IMR-90 (cell line): ENCODE measurements at regions not wholly inside any gene's neighbourhood (a gene's known extent, or its start where the extent isn't known, plus 50 kb on each side); places are given as distances from the start of the nearest gene placed in this dataset.

Source experiments
- ATAC-seq: fragments of 200-7000 bp; cut with Tn5 transposase; 2 replicates; pipeline ENCODE4 v1.9.1; 2020; ENCODE audit warnings: low read depth, mild to moderate bottlenecking, moderate library complexity
- BruUV-seq: library from RNA; stranded (reverse); fragments of 400-500 nt; replicated peaks from 2 replicates; lab custom pipeline; 2021; lab: Mats Ljungman, UMichigan
- CTCF ChIA-PET: fragments of 300-600 bp; formaldehyde crosslinking; extraction: SDS; loops from one replicate; lab custom pipeline; 2021; ENCODE audit warnings: antibody characterized with exemption; lab: Yijun Ruan, JAX
- POLR2A ChIA-PET: fragments of 300-600 bp; sonication (Branson Sonifier 250); formaldehyde crosslinking; loops from one replicate; lab custom pipeline; 2022; ENCODE audit warnings: antibody characterized with exemption; ENCODE audit not compliant: unreplicated experiment; lab: Charles Lee
- DNase-seq: peaks from one replicate; pipeline ENCODE4 v3.0.0; 2013
- H2AFZ ChIP-seq: replicated peaks from 2 replicates; pipeline ENCODE3; 2013; ENCODE audit warnings: low read length, mild to moderate bottlenecking; ENCODE audit not compliant: poor library complexity
- H2AK5ac ChIP-seq: 2 replicates; pipeline ENCODE4 v1.6.1; 2013; ENCODE audit warnings: low read depth, low read length, inconsistent platforms
- H2AK9ac ChIP-seq: replicated peaks from 2 replicates; pipeline ENCODE3; 2013; ENCODE audit warnings: mild to moderate bottlenecking, low read depth, low read length, moderate library complexity; ENCODE audit not compliant: poor library complexity
- H2BK120ac ChIP-seq: 2 replicates; pipeline ENCODE4 v1.6.1; 2013; ENCODE audit warnings: low read depth, low read length, inconsistent platforms
- H2BK15ac ChIP-seq: 3 replicates; pipeline ENCODE4 v1.6.1; 2013; ENCODE audit warnings: low read depth, low read length, inconsistent platforms
- H2BK20ac ChIP-seq: 2 replicates; pipeline ENCODE4 v1.6.1; 2013; ENCODE audit warnings: low read depth, mild to moderate bottlenecking, inconsistent platforms, low read length, moderate library complexity
- H2BK5ac ChIP-seq: 2 replicates; pipeline ENCODE4 v1.6.1; 2013; ENCODE audit warnings: mild to moderate bottlenecking, low read depth, low read length, inconsistent platforms; ENCODE audit not compliant: poor library complexity, severe bottlenecking
- H3K14ac ChIP-seq: replicated peaks from 2 replicates; pipeline ENCODE4 v1.6.1; 2013; ENCODE audit warnings: low read depth, low read length, inconsistent platforms
- H3K18ac ChIP-seq: 2 replicates; pipeline ENCODE4 v1.6.1; 2013; ENCODE audit warnings: low read depth, low read length, control low read depth
- H3K23ac ChIP-seq: 2 replicates; pipeline ENCODE4 v1.6.1; 2013; ENCODE audit warnings: low read depth, low read length, inconsistent platforms
- H3K27ac ChIP-seq: 2 replicates; pipeline ENCODE4 v1.5.1; 2013; ENCODE audit warnings: mild to moderate bottlenecking, control low read depth, low read length; ENCODE audit not compliant: insufficient read depth
- H3K27me3 ChIP-seq: 2 replicates; pipeline ENCODE4 v1.6.1; 2013; ENCODE audit warnings: low read length; ENCODE audit not compliant: control insufficient read depth, insufficient read depth
- H3K36me3 ChIP-seq: 2 replicates; pipeline ENCODE4 v1.6.1; 2013; ENCODE audit warnings: low read length, mixed read lengths; ENCODE audit not compliant: control insufficient read depth, insufficient read depth
- H3K4ac ChIP-seq: 2 replicates; pipeline ENCODE4 v1.6.1; 2013; ENCODE audit warnings: low read depth, low read length, inconsistent platforms
- H3K4me1 ChIP-seq: 2 replicates; pipeline ENCODE4 v1.6.1; 2013; ENCODE audit warnings: low read length, mixed read lengths; ENCODE audit not compliant: control insufficient read depth, insufficient read depth
- H3K4me2 ChIP-seq: 2 replicates; pipeline ENCODE4 v1.6.1; 2013; ENCODE audit warnings: low read depth, mild to moderate bottlenecking, control low read depth, low read length, moderate library complexity
- H3K4me3 ChIP-seq: 2 replicates; pipeline ENCODE4 v1.5.1; 2013; ENCODE audit warnings: low read depth, mild to moderate bottlenecking, control low read depth, low read length, moderate library complexity; ENCODE audit not compliant: insufficient read depth
- H3K56ac ChIP-seq: 2 replicates; pipeline ENCODE4 v1.6.1; 2013; ENCODE audit warnings: low read length, inconsistent platforms; ENCODE audit not compliant: insufficient read depth; ENCODE audit errors: extremely low read depth
- H3K79me1 ChIP-seq, 2 experiments: 2 replicates each; pipeline ENCODE4 v1.6.1; 2013; ENCODE audit warnings: low read length in 2 of 2, inconsistent platforms in 1 of 2, low read depth in 1 of 2
- H3K9ac ChIP-seq: 2 replicates; pipeline ENCODE4 v1.6.1; 2013; ENCODE audit warnings: low read depth, low read length, control low read depth
- H3K9me1 ChIP-seq: 2 replicates; pipeline ENCODE4 v1.6.1; 2013; ENCODE audit warnings: low read length, inconsistent platforms; ENCODE audit not compliant: insufficient read depth
- H3K9me3 ChIP-seq: 2 replicates; pipeline ENCODE4 v1.6.1; 2013; ENCODE audit warnings: low read length; ENCODE audit not compliant: control insufficient read depth, insufficient read depth
- H4K20me1 ChIP-seq: 2 replicates; pipeline ENCODE4 v1.6.1; 2013; ENCODE audit warnings: low read length, inconsistent platforms; ENCODE audit not compliant: insufficient read depth
- H4K5ac ChIP-seq: 2 replicates; pipeline ENCODE4 v1.6.1; 2013; ENCODE audit warnings: mild to moderate bottlenecking, low read depth, low read length, control low read depth
- H4K8ac ChIP-seq, 2 experiments: 2 replicates each; pipeline ENCODE4 v1.6.1; 2013; ENCODE audit warnings: low read depth in 2 of 2, low read length in 2 of 2, control low read depth in 1 of 2, inconsistent platforms in 1 of 2
- H4K91ac ChIP-seq: 2 replicates; pipeline ENCODE4 v1.6.1; 2013; ENCODE audit warnings: low read depth, low read length, inconsistent platforms; ENCODE audit not compliant: insufficient read depth
- BHLHE40 ChIP-seq: fragments of 150-350 bp; IDR thresholded peaks from 2 replicates; pipeline ENCODE4 v1.6.1; 2016; ENCODE audit warnings: mild to moderate bottlenecking, low read depth, low read length
- CEBPB ChIP-seq: IDR thresholded peaks from 2 replicates; pipeline ENCODE4 v1.6.1; 2012; ENCODE audit warnings: low read depth, low read length, improper control_type of control experiment
- CHD1 ChIP-seq: IDR thresholded peaks from 2 replicates; pipeline ENCODE4 v1.6.1; 2012; ENCODE audit warnings: low read depth, low read length, improper control_type of control experiment
- CTCF ChIP-seq: conservative IDR thresholded peaks from 2 replicates; pipeline ENCODE4 v1.5.1; 2012; ENCODE audit warnings: mild to moderate bottlenecking, low read depth, low read length, improper control_type of control experiment
- MAFK ChIP-seq: IDR thresholded peaks from 2 replicates; pipeline ENCODE4 v1.6.1; 2012; ENCODE audit warnings: low read depth, low read length, improper control_type of control experiment
- MAZ ChIP-seq: IDR thresholded peaks from 2 replicates; pipeline ENCODE4 v1.6.1; 2012; ENCODE audit warnings: low read depth, mild to moderate bottlenecking, low read length, improper control_type of control experiment, moderate library complexity, borderline replicate concordance
- MXI1 ChIP-seq: IDR thresholded peaks from 2 replicates; pipeline ENCODE4 v1.6.1; 2012; ENCODE audit warnings: low read depth, mild to moderate bottlenecking, low read length, moderate library complexity, borderline replicate concordance
- NFE2L2 ChIP-seq: fragments of 150-350 bp; IDR thresholded peaks from 2 replicates; pipeline ENCODE4 v1.6.1; 2016; ENCODE audit warnings: low read depth, mild to moderate bottlenecking, low read length
- POLR2A ChIP-seq: IDR thresholded peaks from 2 replicates; pipeline ENCODE4 v1.6.1; 2012; ENCODE audit warnings: mild to moderate bottlenecking, low read depth, low read length
- RAD21 ChIP-seq: IDR thresholded peaks from 2 replicates; pipeline ENCODE4 v1.6.1; 2012; ENCODE audit warnings: low read length, improper control_type of control experiment
- RCOR1 ChIP-seq: IDR thresholded peaks from 2 replicates; pipeline ENCODE4 v1.6.1; 2012; ENCODE audit warnings: mild to moderate bottlenecking, low read length, improper control_type of control experiment; ENCODE audit not compliant: insufficient replicate concordance
- RFX5 ChIP-seq: IDR thresholded peaks from 2 replicates; pipeline ENCODE4 v1.8.0; 2012; ENCODE audit warnings: low read depth, mild to moderate bottlenecking, low read length, moderate library complexity
- SMC3 ChIP-seq: fragments of 150-350 bp; IDR thresholded peaks from 2 replicates; pipeline ENCODE4 v1.6.1; 2016; ENCODE audit warnings: low read depth, mild to moderate bottlenecking, antibody characterized with exemption, low read length, moderate library complexity
- WGBS, 2 experiments: methylation state at CpG; one replicate each; pipeline versions ENCODE4 v1.1.5 to v1.1.7; 2013; ENCODE audit warnings: missing lambda C conversion rate in 2 of 2; ENCODE audit not compliant: insufficient read length in 1 of 2; ENCODE audit errors: extremely low coverage in 2 of 2; 5-methylcytosine and 5-hydroxymethylcytosine counted together
- dilution Hi-C: fragments of 300-500 bp; cut with HindIII; formaldehyde crosslinking; loops from one replicate; pipeline ENCODE4 v1.14.3; 2018; ENCODE audit warnings: low sequenced_read_pairs; ENCODE audit not compliant: unreplicated experiment
- in situ Hi-C: fragments of 300-500 bp; cut with MboI; formaldehyde crosslinking; loops from 3 replicates; pipeline ENCODE4 v1.14.3; 2019; ENCODE audit warnings: low sequenced_read_pairs, inconsistent platforms, mixed read lengths
- intact Hi-C: fragments of 100-400 bp; cut with micrococcal nuclease; formaldehyde crosslinking; loops from 2 replicates; pipeline ENCODE4 v1.10.0; 2022
- TF ChIP-seq, protein P1 (sequence below): fragments of 150-350 bp; IDR thresholded peaks from 2 replicates; pipeline ENCODE4 v1.6.1; 2017; ENCODE audit warnings: mild to moderate bottlenecking, antibody characterized with exemption, low read length, low read depth
- TF ChIP-seq, protein P2 (sequence below): fragments of 150-350 bp; IDR thresholded peaks from 2 replicates; pipeline ENCODE4 v1.6.1; 2016; ENCODE audit warnings: low read depth, mild to moderate bottlenecking, low read length, moderate library complexity, borderline replicate concordance

GRCh38 chr17:64780096-64781013, 118.2 kb upstream of the SMURF2 start:
- Histone ChIP-seq H3K27ac (no peak overlapping the region), H3K23ac (no peak overlapping the region), H2BK15ac (no peak overlapping the region), H2AFZ (no peak overlapping the region), H4K91ac (no peak overlapping the region), H3K27me3 (no peaks in the 10 kb centered on the region; the same call in 1 of the 2 replicates), H3K9ac (no peak overlapping the region), H3K4me1 (peaks cover 11% of the 10 kb centered on the region), H3K4me2 (no peak overlapping the region), H3K4ac (no peak overlapping the region), H3K9me3 (no peaks in the 10 kb centered on the region), H3K36me3 (peaks cover 20% of the 10 kb centered on the region; the same call in 1 of the 2 replicates), H3K14ac (no peak overlapping the region), H2AK9ac (peak overlapping the region; percentile 55), H3K9me1 (peaks cover 4% of the 10 kb centered on the region; the same call in 1 of the 2 replicates), H2BK20ac (no peak overlapping the region), H3K56ac (no peak overlapping the region), H3K18ac (no peak overlapping the region), H3K4me3 (no peak overlapping the region), H2BK5ac (no peak overlapping the region), H4K20me1 (no peaks in the 10 kb centered on the region), H4K5ac (no peak overlapping the region), H4K8ac (no peak overlapping the region), H2AK5ac (no peak overlapping the region), H2BK120ac (no peak overlapping the region), H3K79me1 (peaks cover 0 to 17% of the 10 kb centered on the region in 2 experiments; a peak in 1 of 4 replicates)
- CTCF ChIA-PET: no interaction called here
- intact Hi-C loops: no loop called here
- dilution Hi-C loops: no loop called here
- in situ Hi-C loops: no loop called here
- no peak for ATAC-seq
- BruUV-seq: no TSS peak
- POLR2A ChIA-PET: no interaction called here
- no peak for DNase-seq
- 55% methylated on average over 25 of the region's 69 CpGs; no CpG with 5 or more reads in 1 of the 2 experiments for WGBS, 2 experiments
- no peak for TF ChIP-seq CHD1
- TF ChIP-seq RFX5: no peak
- no peak for TF ChIP-seq MAZ
- no peak for TF ChIP-seq POLR2A
- TF ChIP-seq RCOR1: no peak
- no peak for TF ChIP-seq NFE2L2
- no peak for TF ChIP-seq CEBPB
- no peak for TF ChIP-seq BHLHE40
- no peak for TF ChIP-seq MAFK
- TF ChIP-seq CTCF: no peak
- TF ChIP-seq MXI1: no peak
- TF ChIP-seq RAD21: no peak
- TF ChIP-seq, protein P1, sequence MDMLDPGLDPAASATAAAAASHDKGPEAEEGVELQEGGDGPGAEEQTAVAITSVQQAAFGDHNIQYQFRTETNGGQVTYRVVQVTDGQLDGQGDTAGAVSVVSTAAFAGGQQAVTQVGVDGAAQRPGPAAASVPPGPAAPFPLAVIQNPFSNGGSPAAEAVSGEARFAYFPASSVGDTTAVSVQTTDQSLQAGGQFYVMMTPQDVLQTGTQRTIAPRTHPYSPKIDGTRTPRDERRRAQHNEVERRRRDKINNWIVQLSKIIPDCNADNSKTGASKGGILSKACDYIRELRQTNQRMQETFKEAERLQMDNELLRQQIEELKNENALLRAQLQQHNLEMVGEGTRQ: no peak
- no peak for TF ChIP-seq SMC3
- TF ChIP-seq, protein P2, sequence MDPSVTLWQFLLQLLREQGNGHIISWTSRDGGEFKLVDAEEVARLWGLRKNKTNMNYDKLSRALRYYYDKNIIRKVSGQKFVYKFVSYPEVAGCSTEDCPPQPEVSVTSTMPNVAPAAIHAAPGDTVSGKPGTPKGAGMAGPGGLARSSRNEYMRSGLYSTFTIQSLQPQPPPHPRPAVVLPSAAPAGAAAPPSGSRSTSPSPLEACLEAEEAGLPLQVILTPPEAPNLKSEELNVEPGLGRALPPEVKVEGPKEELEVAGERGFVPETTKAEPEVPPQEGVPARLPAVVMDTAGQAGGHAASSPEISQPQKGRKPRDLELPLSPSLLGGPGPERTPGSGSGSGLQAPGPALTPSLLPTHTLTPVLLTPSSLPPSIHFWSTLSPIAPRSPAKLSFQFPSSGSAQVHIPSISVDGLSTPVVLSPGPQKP: no peak
